ENCODE measurements at regions not wholly inside any gene's neighbourhood (a gene's known extent, or its start where the extent isn't known, plus 50 kb on each side); places are given as distances from the start of the nearest gene placed in this dataset.
"Not testable (repeated sequence)": the region's sequence is repeated elsewhere in the genome, so short reads cannot be mapped to it uniquely, and the experiment has no call there.

DNA sequence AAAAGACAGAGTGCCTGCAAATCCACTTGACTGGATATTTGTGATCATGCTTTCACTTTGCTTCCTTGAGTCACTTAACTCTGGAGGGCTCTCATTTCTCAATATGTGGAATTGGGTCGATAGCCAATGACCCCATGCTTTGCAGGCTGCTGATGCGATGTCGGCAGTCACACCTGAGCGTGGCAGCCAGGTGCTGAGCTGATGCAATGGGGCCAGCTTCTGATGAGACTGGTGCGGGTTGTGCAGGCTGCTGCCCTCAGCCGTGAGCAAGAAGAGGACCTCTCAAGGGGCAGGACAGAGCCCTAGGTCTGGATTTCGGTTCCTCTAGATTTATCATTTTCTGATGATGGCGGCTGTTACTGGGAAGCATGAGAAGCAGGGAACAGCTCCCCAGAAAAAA lies 334.1 kb downstream of the TEX29 start:
- DNase-seq: no peak

DNA sequence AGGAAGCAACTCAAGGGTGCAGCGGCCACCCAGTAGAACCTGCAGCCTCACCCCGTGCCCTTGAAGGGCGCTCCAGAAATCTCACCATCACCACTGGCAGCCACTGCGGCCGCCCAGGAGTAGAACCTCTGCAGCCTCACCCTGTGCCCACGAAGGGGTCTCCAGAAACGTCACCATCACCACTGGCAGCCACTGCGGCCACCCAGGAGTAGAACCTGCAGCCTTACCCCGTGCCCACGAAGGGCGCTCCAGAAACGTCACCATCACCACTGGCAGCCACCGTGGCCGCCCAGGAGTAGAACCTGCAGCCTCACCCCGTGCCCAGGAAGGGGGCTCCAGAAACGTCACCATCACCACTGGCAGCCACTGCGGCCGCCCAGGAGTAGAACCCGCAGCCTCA lies 336.0 kb downstream of the TEX29 start:
- DNase-seq: no peak

DNA sequence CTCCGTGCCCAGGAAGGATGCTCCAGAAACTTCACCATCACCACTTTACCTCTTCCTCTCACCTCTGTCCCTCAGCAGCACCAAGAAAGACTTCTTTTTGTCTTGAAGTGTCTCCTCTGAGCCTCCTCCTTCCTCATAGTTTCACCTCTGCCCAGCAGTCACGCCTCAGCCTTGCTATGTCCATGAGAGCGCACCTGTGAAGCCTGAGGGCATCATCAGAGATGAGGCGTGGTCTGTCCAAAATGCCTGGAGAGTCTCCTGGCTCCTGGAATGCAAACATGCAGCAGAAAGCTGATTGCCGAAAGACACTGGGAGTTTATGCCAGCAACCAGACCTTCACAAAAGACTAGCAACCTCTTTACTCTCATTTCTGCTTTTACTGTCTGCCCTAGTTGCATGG lies 336.6 kb downstream of the TEX29 start:
- DNase-seq: no peak

DNA sequence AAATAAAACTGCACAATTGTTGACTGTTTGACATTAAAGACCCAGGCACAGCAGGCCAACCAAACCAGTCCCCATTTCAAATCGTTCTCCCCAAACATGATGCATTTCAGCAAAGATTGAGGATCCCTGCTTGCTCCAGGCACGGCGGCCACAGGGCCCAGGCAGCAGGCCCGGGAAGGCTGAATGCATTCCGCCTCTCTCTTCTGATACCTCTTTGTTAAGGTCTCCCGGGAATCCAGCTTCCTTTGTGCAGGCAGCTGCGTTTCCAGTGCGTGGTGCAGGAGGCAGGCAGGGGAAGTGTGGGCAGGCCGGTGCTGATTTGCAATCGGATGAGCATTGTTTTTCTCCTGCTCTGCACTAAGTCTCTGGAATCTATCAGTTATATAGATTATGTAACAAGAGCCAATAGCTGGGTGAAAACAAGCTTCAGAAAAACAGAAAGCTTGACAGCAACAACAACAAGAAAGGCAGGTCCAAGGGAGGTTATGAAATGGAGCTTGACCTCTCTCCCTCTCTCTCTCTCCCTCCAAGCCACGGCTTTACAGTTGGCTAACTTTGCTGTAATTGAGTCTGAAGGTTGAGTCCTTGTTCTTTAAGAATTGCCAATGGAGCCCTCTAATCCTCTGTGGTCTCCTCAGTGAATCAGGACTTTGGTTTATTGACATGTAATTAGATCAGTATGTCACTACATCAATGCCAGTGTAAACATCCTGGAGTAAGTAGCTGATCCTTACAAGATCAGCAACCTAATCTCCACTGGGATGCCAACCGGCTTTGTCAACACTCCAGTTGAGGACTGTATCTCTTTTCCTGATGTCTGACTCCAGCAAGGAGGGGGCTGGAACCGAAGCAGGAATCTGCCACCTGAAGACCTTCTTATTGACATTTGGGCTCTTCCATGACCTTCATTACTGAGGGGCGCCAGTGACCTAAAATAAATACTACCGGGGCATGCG lies 338.0 kb downstream of the TEX29 start:
- DNase-seq: no peak

DNA sequence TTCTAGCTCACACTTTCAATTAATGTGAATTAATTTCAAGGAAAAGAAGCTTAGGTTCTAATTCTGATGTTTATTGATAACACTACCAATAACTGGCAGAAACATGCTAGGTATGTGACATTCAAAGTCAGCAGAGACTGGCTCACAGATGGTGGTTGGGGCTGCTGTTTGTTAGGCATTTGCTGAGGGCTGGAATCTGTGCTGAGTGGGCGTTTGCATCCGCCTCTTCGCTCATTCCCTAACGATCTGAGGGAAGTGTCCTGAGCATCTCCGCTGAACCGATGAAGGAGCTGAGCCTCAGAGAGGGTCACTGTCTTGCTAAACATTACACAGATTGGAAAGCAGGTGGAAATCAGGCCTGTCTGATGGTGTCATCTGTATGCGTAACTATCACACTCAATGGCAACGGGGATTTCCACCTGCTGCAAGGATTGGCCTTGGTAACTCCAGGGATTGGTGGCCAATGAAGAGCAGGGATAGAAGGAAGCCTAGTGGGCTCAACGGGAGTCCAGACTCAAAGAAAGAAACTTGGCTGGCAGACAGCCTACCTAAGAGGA lies 338.9 kb downstream of the TEX29 start:
- no peak for DNase-seq

DNA sequence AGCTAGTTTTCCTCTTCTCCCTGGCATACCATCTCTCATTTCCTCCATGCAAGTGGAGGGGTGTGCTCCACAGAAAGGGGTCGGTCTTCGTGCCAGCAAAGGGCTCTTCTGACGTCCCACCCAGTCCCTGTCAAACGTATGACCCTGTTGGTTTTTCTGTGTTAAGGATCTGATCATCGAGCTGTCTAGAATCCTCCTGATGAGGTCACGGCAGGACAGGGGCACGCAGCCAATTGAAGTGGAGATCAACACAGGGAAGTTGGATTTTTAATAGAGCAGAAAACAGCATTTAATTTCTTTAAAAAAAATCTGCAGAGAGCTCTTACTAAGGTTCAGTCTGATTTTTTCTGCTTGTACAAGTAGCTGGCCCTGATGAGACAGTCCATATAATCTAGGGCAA lies 339.4 kb downstream of the TEX29 start:
- no peak for DNase-seq

DNA sequence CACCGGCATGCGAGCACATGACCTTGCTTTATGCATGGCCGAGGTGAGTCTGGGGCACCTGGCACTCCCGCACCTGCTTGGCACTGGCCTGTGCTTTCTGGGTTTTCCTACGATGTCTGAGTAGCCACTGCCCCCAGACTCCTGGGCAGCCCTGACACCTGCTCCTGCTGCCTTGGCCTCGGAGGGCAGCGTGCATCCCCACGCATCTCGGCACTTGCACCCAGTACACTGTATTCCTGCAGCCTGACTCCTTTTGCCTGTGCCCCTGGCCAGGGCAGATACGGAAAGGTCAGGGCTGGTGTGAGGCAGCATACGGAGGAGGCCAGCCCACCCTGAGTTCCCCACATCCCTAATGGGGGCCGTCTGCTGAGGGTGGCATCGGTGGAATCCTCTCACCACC lies 340.6 kb downstream of the TEX29 start:
- DNase-seq: no peak

DNA sequence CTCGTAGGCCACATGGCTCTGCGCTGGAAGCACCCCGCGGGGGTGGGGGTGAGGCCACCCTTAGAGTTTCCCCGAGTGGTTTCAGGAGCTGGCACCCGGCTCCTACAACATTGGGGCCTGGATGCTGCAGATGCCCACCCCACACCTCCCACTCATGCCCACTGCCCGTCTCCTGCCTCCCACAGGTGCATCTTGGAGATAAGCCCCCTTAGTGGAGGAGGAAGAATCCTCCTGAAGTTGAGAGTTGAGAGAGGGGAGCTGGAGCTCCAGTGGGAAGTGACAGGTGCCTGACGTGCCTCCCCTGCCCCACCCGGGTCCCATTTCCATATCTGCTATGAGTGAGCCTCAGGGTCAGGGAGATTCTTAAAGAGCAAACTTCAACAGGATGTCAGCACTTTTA lies 341.3 kb downstream of the TEX29 start:
- no peak for DNase-seq

DNA sequence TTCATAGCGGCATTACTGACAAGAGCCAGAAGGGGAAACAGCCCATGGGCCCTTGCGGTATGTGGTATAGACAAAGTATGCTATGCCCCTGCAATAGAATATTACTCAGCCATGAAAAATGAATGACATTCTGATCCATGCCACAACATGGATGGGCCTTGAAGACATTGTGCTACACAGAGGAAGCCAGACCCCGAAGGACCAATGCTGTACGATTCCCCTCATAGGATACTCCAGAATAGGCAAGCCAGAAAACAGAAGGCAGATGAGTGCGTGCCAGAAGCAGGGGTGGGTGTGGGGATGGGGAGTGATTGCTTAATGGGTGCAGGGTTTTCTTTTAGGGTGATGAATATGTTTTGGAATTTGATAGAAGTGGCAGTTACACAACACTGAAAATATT lies 342.0 kb downstream of the TEX29 start:
- DNase-seq: no peak

DNA sequence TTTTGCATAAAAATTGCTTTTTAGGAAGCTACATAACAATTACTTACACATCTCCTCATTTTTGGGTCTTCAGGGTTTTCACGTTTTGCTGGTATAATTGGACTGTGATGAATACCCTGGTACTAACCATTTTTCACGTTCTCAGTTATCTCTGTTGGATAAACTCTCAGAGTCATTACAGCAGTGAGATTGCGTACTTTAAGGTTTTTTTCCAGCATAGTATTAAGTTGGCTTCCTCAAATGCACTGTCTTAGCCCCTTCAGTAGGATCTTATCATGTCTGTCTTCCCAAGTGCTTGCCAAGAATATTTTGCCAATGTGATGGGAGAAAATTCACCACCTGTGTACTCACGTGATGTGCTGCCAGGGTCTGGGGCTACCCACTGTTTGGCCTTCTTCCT lies 342.5 kb downstream of the TEX29 start:
- no peak for DNase-seq

DNA sequence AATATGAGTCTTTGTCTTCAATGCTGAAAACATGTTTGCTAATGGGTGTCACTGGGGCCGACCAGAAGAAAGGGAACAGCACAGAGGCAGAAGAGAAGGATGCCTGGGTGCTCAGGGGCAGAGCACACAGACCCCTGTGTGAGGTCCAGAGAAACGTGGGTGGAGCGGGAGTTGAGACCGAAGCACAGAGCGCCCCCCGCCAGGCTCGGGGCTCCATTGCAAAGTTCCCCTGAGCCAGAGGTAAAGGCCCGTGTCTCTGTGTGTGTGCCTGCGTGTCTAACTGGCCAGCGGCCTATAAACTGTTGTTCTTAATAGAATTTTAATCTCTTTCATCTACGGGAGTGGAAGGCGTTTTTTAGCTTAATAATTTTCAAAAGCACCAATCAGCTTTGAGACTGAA lies 343.1 kb downstream of the TEX29 start:
- DNase-seq: no peak

DNA sequence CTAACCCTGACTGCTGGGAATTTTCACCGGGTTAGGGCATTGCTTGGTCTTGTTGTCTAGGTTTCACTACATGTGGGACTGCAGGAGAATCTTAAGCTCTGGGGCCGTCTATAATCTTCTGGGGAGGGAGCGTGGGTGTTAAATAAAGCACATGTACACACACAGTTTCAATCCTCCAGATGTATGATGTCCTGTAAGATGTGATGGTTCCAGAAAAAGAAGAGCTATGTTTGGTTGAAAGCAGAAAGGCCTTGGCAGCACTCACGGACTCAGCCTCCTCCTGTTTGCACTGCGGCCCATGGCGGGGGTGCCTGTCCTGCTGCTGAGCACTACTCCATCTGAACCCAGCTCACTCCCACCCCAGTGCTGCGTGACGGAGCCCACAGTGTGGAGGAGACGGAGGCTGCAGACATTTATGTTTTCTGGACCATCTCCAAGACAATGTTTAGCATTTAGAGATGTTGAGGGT lies 343.5 kb downstream of the TEX29 start:
- DNase-seq: no peak

DNA sequence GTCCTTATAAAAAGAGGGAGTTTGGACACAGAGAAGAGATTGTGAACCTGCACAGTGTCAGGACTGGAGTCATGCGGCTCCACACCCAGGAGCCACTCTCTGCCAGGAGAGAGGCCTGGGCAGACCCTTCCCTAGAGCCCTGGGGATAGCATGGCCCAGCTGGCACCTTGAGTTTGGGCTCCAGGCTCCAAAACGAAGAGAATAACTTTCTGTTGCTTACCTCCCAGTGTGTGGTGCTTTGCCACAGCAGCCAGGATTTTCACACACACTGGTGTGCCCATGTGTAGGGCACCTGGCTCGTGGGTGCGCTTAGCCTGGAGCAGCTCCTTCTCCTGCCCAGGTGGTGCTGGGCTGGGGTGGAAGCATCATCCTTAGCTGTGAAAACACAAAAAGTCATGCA lies 344.3 kb downstream of the TEX29 start:
- no peak for DNase-seq

DNA sequence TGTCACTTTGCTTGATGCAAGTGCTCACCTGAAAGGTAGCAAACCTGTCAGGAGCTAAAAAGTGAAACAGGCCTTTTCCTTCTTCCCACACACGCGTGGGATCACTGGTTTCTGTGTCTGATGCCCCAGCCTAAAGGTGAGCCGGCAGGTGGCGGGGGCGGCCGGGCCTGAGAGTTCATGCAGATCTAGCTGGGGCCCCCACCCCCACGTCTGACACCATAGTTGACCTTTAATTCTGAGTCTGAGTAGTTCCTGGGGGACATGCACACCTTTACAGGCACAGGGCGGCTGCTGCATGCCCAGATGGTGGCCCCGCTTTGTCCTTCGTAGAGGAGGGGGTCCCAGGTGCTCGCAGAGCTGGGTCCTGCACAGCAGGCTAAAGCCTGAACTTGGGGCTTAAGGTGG lies 345.3 kb downstream of the TEX29 start:
- DNase-seq: no peak

DNA sequence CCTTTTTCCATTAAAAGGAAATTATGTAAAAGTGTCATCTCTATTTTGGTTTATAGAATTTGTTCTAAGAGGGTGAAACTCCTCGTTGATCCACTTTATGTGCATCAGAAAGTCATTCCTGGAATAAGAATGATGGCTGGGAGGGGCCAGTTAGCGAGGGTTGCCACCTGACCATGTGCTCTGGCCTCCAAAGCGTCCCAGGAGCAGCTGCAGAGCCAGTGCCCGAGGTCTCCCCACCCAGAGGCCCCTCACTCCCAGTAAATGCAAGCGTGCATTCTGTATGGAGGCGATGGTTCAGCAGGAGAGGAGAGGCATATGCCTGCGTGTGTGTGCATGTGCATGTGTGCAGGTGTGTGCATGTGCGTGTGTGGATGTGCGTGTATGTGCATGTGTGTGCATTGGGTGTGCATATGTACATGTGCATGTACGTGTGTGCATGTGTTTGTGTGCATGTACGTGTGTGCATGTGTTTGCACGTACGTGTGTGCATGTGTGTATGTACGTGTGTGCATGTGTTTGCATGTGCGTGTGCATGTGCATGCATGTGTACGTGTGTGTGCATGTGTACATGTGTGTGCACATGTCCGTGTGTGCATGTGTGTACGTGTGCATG lies 345.8 kb downstream of the TEX29 start:
- no peak for DNase-seq

DNA sequence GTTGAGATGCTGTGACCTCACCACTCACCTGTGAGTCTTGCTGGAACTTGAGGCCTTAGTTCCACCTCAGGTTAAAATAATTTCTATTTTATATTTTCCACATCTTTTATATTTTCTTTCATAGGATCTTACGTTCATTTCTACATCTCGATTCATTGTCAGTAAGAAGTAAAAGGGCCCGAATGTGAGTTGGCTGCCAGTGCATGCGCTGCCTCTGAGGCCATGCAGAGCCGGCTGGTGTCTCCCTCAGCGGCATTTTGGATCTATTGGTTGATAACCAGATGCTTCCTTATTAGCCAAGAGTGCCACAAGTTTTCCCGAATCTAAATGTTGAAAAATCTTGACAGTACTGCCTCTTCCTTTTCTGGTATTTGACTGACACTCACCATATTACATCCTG lies 347.3 kb downstream of the TEX29 start:
- DNase-seq: no peak

DNA sequence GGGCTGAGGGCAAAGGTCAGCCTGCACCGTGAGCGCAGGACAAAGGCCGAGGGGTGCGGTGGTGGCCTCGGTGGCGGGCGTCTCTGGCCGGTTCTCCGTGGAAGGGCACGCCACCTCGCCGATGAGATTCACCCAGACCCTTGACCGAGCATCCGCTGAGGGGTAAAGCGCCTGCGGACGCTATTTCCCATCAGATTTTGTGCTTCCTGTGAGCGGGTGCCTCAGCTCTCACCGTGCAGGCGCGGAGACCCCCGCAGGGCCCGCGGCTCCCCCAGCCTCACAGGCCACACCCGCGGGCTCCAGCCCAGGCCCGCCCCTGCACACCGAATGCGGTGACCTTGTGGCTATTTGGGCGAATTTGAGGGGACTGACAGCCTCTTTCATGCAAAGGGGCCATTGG lies 348.0 kb downstream of the TEX29 start:
- no peak for DNase-seq

DNA sequence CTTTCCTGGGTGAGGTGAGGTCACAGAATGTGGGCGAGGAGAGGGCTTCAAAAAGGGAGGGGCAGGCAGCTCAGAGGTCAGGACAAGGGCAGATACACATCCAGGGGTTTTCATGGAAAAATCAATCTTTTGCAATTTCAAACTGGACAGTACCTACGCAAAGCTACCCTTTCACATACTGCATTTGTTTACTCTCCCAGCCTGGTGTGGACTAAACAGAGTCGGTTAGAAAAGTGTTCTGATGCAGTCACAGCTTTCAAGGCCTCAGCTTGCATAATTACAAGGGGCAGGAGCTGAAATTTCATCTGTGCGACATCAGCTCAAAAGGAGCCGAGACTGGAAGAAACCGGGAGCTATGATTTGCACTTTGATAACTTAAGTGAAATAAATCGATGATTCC lies 351.8 kb downstream of the TEX29 start:
- DNase-seq: not testable (repeated sequence)

DNA sequence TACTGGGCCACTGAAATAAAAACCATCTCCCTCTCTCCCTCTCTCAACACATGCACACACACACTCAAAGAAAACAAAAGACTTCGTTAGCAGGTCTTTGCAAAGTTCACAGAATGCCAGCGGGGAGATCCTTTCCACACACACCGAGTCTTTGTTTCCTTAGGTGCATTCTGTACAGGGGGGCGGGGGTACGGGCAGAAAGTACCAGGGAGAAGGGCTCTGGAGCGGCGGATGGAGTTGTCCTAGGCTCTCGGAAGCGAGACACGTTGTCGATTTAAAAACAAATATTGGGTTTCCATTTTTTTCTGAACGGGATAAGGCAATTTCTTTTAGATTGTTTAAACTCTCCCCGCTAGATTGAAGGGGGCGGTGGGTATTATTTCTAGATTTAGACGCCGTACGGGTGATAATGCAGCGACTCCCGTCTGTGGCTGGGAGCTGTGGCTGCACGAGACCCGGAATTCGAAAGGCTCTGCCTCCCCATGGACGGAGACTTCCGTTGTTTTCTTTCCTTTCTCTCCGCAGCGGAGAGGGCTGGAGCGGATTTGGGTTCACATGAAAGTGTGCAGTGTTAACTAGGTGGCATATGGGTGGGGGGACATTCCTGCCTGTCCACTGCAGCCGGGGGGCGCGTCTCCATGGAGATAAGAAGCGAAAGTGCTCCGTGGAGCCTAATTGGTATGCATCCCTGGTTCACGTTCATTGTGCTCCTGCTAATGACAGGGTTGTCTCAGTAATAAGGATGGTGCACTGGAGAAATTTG lies 357.9 kb downstream of the TEX29 start:
- not testable (repeated sequence) for DNase-seq

DNA sequence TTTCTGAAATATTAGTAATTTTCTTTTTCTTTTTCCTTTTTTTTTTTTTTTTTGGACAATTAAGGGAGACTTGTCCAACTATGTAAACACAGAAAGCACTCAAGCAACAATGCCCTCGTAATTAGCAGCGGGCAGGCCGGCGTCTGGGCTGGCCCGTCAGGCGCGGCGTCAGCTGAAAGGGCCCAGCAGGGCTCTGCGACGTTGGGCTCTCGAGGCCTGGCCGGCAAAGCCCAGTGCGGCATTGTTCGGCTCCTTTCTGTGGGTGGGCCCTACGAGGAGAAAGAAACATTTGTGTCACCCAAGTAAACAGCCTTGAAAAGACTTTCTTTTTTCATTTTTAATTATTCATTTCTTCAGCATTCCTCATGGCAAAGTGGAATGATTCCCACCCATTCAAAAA lies 359.2 kb downstream of the TEX29 start:
- DNase-seq: not testable (repeated sequence)

DNA sequence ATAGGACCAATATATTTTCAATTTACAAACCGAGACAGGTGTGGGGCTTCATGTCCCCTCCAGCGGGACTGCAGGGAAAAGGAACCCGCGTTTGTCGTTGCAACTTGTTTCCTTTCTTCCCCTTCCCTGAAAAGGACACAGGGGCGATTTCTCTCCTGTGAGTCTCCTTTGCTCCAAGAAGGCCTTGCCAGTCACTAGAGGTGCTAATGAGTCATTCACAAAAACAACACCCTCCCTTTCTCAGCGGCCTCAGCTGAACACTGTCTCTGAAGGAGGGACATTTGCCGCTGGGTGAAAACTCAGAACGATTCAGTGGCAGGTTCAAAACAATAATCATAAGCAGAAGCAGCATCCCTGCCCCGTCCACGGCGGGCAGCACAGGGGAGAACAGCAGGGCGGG lies 359.7 kb downstream of the TEX29 start:
- DNase-seq: not testable (repeated sequence)

DNA sequence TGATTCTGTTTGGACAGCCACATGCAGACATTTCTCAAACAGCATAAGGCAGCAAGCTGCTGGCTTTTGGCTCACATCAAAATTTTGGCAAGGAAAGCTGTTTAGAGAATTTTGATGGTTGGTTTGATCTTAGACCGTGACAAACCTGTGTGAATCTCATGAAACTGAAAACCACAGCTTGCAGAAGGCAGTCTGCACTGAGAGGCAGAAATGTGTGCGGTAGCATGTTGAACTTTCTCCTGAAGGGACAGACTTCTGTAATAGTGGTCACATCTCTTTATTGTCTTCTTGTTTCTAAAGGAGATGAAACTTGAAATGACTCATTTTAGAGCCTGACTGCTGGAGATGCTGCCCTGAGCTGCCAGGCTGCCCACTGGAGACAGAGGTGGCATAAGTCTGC lies 371.6 kb downstream of the TEX29 start:
- not testable (repeated sequence) for DNase-seq

DNA sequence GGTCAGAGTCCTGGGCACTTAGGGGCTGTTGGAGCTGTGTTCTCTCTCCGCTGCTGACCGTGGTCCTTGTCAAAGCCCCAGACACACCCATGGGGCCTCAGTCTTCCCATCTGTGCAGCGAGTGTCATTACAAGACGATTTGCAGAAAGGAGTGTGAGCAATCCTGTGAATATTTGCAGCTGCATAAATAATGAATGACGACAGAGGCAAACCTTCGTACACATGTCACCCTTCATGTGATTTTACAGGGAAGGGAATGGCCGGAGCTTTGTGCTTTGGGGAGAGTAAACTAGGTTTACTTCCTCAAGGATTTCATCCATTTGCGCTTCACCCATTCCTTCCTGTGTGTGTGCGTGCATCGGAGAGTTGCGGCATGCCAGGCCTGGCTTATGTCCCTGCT lies 370.8 kb upstream of the SOX1 start:
- not testable (repeated sequence) for DNase-seq
